Spleen (tissue), 7 donors: ENCODE measurements at regions not wholly inside any gene's neighbourhood (a gene's known extent, or its start where the extent isn't known, plus 50 kb on each side); places are given as distances from the start of the nearest gene placed in this dataset.

Experiments
- POLR2A ChIP-seq, 3 donors: fragments of 450-650 bp; IDR thresholded peaks; one replicate each; pipeline ENCODE4 v1.5.1; 2017; ENCODE audit warnings: antibody characterized with exemption in 3 of 3, mild to moderate bottlenecking in 1 of 3
- TF ChIP-seq, protein P1 (sequence below), 11 experiments: fragments of 200-600 bp in 7 of 11; fragments of 450-650 bp in 4 of 11; sonication (generic) in 4 of 11; IDR thresholded peaks in 8 of 11; conservative IDR thresholded peaks in 3 of 11; 1 replicate in 7 of 11; 2 replicates in 4 of 11; pipeline versions ENCODE4 v1.4.0 to v1.8.0; 2016 to 2021; ENCODE audit warnings: antibody characterized with exemption in 11 of 11, inconsistent platforms in 4 of 11, mild to moderate bottlenecking in 1 of 11
- donor health status: DM: no; HTN: no; CAD: no; lungs with moderate emphysema.
- donor health status: DM: no; HTN: no; CAD: no.
- donor health status: DM: no; HTN: no; CAD: no.

DNA sequence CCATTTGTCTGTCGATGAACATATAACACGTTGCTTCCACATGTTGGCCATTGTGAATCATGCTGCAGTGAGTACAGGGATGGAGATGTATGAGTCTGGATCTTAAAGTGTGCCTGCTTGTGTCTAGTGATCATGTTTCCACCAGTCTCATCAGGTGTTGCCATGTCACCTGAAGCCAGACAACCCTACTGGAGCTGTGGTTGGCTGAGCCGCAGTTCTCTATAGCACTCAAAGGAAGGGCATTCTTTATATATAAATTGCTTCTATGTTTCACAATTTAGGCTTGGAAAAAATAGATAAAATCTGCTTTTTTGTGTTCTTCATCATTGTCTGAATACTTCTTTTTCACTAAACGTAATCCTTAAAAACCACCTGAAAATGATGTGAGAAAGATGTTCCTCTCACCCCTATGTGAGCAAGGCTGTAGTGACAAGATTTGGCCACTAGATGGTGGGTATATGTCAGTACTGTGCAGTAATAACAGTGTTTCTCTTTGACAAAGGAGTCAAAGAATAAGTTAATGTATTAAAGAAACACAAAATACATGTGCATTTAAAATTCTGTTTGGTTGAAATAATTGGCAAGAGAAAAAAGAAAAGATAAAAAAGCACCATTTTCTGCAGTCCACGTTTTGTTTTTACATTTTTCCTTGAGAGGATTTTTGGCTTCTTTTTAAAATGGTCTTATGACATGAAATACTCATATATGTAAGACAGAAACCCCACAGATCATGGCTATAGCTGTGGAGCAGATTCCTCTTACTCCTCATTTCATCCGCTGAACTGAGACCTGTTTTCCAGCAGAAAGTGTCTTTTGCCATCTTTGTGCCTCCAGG is 394.5 kb upstream of the DPPA4 start:
- TF ChIP-seq POLR2A (IDR thresholded peaks at IDR 0.05): no peak
- TF ChIP-seq, protein P1, sequence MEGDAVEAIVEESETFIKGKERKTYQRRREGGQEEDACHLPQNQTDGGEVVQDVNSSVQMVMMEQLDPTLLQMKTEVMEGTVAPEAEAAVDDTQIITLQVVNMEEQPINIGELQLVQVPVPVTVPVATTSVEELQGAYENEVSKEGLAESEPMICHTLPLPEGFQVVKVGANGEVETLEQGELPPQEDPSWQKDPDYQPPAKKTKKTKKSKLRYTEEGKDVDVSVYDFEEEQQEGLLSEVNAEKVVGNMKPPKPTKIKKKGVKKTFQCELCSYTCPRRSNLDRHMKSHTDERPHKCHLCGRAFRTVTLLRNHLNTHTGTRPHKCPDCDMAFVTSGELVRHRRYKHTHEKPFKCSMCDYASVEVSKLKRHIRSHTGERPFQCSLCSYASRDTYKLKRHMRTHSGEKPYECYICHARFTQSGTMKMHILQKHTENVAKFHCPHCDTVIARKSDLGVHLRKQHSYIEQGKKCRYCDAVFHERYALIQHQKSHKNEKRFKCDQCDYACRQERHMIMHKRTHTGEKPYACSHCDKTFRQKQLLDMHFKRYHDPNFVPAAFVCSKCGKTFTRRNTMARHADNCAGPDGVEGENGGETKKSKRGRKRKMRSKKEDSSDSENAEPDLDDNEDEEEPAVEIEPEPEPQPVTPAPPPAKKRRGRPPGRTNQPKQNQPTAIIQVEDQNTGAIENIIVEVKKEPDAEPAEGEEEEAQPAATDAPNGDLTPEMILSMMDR (IDR thresholded peaks at IDR 0.05 in 8 of 11, conservative IDR thresholded peaks at IDR 0.05 in 3 of 11): peak; percentile 71 to 89 (median 84)
